GM19324 (cell line): ENCODE measurements at regions not wholly inside any gene's neighbourhood (a gene's known extent, or its start where the extent isn't known, plus 50 kb on each side); places are given as distances from the start of the nearest gene placed in this dataset.

ENCODE experiments used
- ATAC-seq: cut with Tn5 transposase; IDR thresholded peaks from one replicate; pipeline ENCODE4 v1.9.1; 2021; ENCODE audit warnings: mild to moderate bottlenecking, moderate library complexity; ENCODE audit not compliant: unreplicated experiment, low FRiP score

- ATAC-seq: no peak
These were observed 207.2 kb upstream of the RFX3 start for GRCh38 chr9:3733039-3733408.

GRCh38 chr9:3732077-3733038 lies 206.6 kb upstream of the RFX3 start:
- peak; percentile 69 for ATAC-seq

GRCh38 chr9:3730511-3730922 lies 204.7 kb upstream of the RFX3 start:
- ATAC-seq: no peak

- ATAC-seq: no peak
These were observed 195.3 kb upstream of the RFX3 start for GRCh38 chr9:3721096-3721495.

- no peak for ATAC-seq
These were observed 193.5 kb upstream of the RFX3 start for GRCh38 chr9:3719286-3719685.

- no peak for ATAC-seq
These were observed 190.6 kb upstream of the RFX3 start for GRCh38 chr9:3716415-3716814.

- ATAC-seq: no peak
These were observed 182.9 kb upstream of the RFX3 start for GRCh38 chr9:3708751-3709150.

- ATAC-seq: no peak
These were observed 179.1 kb upstream of the RFX3 start for GRCh38 chr9:3704890-3705289.

GRCh38 chr9:3700772-3701171 lies 175.0 kb upstream of the RFX3 start:
- ATAC-seq: no peak

- ATAC-seq: no peak
These were observed 174.1 kb upstream of the RFX3 start for GRCh38 chr9:3699883-3700282.

- no peak for ATAC-seq
These were observed 172.7 kb upstream of the RFX3 start for GRCh38 chr9:3698531-3698930.

GRCh38 chr9:3698076-3698475 lies 172.3 kb upstream of the RFX3 start:
- ATAC-seq: no peak

- ATAC-seq: no peak
These were observed 170.6 kb upstream of the RFX3 start for GRCh38 chr9:3696368-3696767.

GRCh38 chr9:3692606-3693005 lies 166.8 kb upstream of the RFX3 start:
- ATAC-seq: no peak

- no peak for ATAC-seq
These were observed 163.8 kb upstream of the RFX3 start for GRCh38 chr9:3689555-3689954.

GRCh38 chr9:3687145-3687544 lies 161.3 kb upstream of the RFX3 start:
- ATAC-seq: no peak

GRCh38 chr9:3682186-3682585 lies 156.4 kb upstream of the RFX3 start:
- ATAC-seq: no peak

GRCh38 chr9:3677541-3677940 lies 151.7 kb upstream of the RFX3 start:
- no peak for ATAC-seq

- ATAC-seq: no peak
These were observed 151.0 kb upstream of the RFX3 start for GRCh38 chr9:3676766-3677165.

- ATAC-seq: no peak
These were observed 150.1 kb upstream of the RFX3 start for GRCh38 chr9:3675946-3676345.

GRCh38 chr9:3674561-3674960 lies 148.8 kb upstream of the RFX3 start:
- ATAC-seq: no peak

GRCh38 chr9:3672399-3672798 lies 146.6 kb upstream of the RFX3 start:
- no peak for ATAC-seq
